HG03558 (cell line): ENCODE measurements at regions not wholly inside any gene's neighbourhood (a gene's known extent, or its start where the extent isn't known, plus 50 kb on each side); places are given as distances from the start of the nearest gene placed in this dataset.

Experiments used
- ATAC-seq: cut with Tn5 transposase; IDR thresholded peaks from one replicate; pipeline ENCODE4 v1.9.1; 2021; ENCODE audit warnings: moderate number of reproducible peaks; ENCODE audit not compliant: unreplicated experiment; ENCODE audit errors: extremely low read depth

GRCh38 chr2:23323917-23324680 lies 60.9 kb upstream of the KLHL29 start:
- no peak for ATAC-seq

- no peak for ATAC-seq
These were observed 58.6 kb upstream of the KLHL29 start for GRCh38 chr2:23326330-23326729.

DNA sequence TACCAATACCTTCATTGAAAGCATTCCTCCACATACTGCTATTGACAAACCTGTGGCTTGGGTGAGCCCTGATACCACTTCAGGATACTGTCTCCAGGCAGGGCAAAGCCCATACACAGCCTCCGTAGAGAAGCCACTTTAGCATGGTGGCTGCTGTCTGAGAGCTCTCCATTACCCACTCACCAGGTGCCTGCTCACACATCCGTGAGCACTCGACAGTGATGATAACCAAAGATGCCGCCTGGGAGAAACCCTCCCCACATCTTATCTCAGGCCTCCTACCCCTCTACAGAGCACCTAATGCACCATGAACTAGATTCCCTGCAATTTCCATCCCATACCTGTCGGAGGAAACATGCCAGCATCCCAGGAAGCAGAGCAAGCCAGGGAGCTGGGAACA lies 57.6 kb upstream of the KLHL29 start:
- no peak for ATAC-seq

DNA sequence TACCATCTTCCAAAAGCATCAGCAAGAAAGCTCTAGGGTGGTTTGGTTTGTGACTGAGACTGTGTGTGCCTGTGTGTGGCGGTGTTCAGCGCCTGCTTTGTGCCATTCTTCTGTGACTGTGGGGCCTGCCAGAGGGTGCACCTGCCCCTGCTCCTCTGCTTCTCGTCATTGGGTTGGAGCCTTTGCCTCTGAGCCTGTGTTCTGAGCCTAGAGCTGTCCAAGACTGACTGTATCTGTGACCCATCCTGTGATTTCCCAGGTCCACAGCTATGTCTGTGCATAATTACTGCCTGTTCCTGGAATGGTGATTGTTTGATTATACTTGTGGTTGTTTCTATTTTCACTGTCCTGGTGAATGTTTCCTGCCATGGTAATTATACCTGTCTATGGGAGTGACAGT lies 57.1 kb upstream of the KLHL29 start:
- ATAC-seq = no peak

GRCh38 chr2:23330214-23330613 lies 54.8 kb upstream of the KLHL29 start:
- ATAC-seq = no peak
